Stimulated activated CD4-positive, alpha-beta T cell treated with anti-CD3 and anti-CD28 coated beads, Interleukin-2, amount 100 ng/mL, for 4 hours (primary cell): ENCODE measurements at regions not wholly inside any gene's neighbourhood (a gene's known extent, or its start where the extent isn't known, plus 50 kb on each side); places are given as distances from the start of the nearest gene placed in this dataset.
"Not testable (repeated sequence)": the region's sequence is repeated elsewhere in the genome, so short reads cannot be mapped to it uniquely, and the experiment has no call there.

Source experiments
- DNase-seq: peaks from one replicate; pipeline ENCODE4 v3.0.0-alpha.2; 2020; ENCODE audit warnings: low read depth

- DNase-seq, result no peak
Observed at GRCh38 chr1:171397851-171398469, 84.0 kb downstream of the FMO4 start.

GRCh38 chr1:171403393-171403792, 81.9 kb upstream of the PRRC2C start:
- DNase-seq, result no peak

GRCh38 chr1:171405391-171405714, 80.0 kb upstream of the PRRC2C start:
- no peak for DNase-seq

- DNase-seq, result not testable (repeated sequence)
Observed at GRCh38 chr1:171413557-171413956, 71.8 kb upstream of the PRRC2C start.

- no peak for DNase-seq
Observed at GRCh38 chr1:171418546-171418945, 66.8 kb upstream of the PRRC2C start.

GRCh38 chr1:171420810-171421209, 64.5 kb upstream of the PRRC2C start:
- no peak for DNase-seq

GRCh38 chr1:171421413-171422020, 63.8 kb upstream of the PRRC2C start:
- DNase-seq, result no peak

GRCh38 chr1:171422511-171422910, 62.8 kb upstream of the PRRC2C start:
- DNase-seq, result no peak

GRCh38 chr1:171424494-171424893, 60.8 kb upstream of the PRRC2C start:
- no peak for DNase-seq

- DNase-seq, result no peak
Observed at GRCh38 chr1:171426645-171427044, 58.7 kb upstream of the PRRC2C start.

- no peak for DNase-seq
Observed at GRCh38 chr1:171427852-171428471, 57.4 kb upstream of the PRRC2C start.

GRCh38 chr1:171429137-171429536, 56.2 kb upstream of the PRRC2C start:
- DNase-seq, result no peak

- no peak for DNase-seq
Observed at GRCh38 chr1:171431994-171432393, 53.3 kb upstream of the PRRC2C start.

- DNase-seq, result no peak
Observed at GRCh38 chr1:171432473-171432872, 52.9 kb upstream of the PRRC2C start.

GRCh38 chr1:171433451-171433850, 51.9 kb upstream of the PRRC2C start:
- no peak for DNase-seq

- DNase-seq, result peak; percentile 5
Observed at GRCh38 chr1:171434717-171435346, 50.5 kb upstream of the PRRC2C start.
